Spleen (tissue), 11 donors: ENCODE measurements at regions not wholly inside any gene's neighbourhood (a gene's known extent, or its start where the extent isn't known, plus 50 kb on each side); places are given as distances from the start of the nearest gene placed in this dataset.
"Not testable (repeated sequence)": the region's sequence is repeated elsewhere in the genome, so short reads cannot be mapped to it uniquely, and the experiment has no call there.

Experiments
- DNase-seq: peaks from one replicate; pipeline ENCODE4 v3.0.0-alpha.2; 2020
- H3K27ac ChIP-seq, 8 donors: fragments of 200-600 bp; sonication (generic) in 7 of 8; 1 replicate in 4 of 8; 2 replicates in 4 of 8; pipeline versions ENCODE4 v1.5.0 to v1.8.0; 2016 to 2021; ENCODE audit warnings: inconsistent platforms in 4 of 8, mild to moderate bottlenecking in 4 of 8, moderate library complexity in 1 of 8
- H3K27me3 ChIP-seq, 7 donors: fragments of 200-600 bp; sonication (generic) in 6 of 7; replicated peaks in 1 of 7; 1 replicate in 4 of 7; 2 replicates in 3 of 7; pipeline versions ENCODE4 v1.5.0 to v1.8.0; 2016 to 2021; ENCODE audit warnings: inconsistent platforms in 3 of 7, mild to moderate bottlenecking in 1 of 7
- H3K36me3 ChIP-seq, 6 donors: fragments of 200-600 bp; sonication (generic) in 5 of 6; 1 replicate in 4 of 6; 2 replicates in 2 of 6; pipeline versions ENCODE4 v1.5.0 to v1.8.0; 2016 to 2021; ENCODE audit warnings: inconsistent platforms in 2 of 6
- H3K4me1 ChIP-seq, 6 donors: fragments of 200-600 bp; sonication (generic) in 5 of 6; 1 replicate in 3 of 6; 2 replicates in 3 of 6; pipeline versions ENCODE4 v1.5.0 to v1.8.0; 2016 to 2021; ENCODE audit warnings: inconsistent platforms in 3 of 6
- H3K4me3 ChIP-seq, 8 donors: fragments of 200-600 bp; sonication (generic) in 7 of 8; 1 replicate in 4 of 8; 2 replicates in 4 of 8; pipeline versions ENCODE4 v1.5.0 to v1.8.0; 2016 to 2021; ENCODE audit warnings: inconsistent platforms in 4 of 8, mild to moderate bottlenecking in 4 of 8, moderate library complexity in 2 of 8
- H3K9me3 ChIP-seq, 8 donors: fragments of 200-600 bp; sonication (generic) in 7 of 8; 1 replicate in 4 of 8; 2 replicates in 4 of 8; pipeline versions ENCODE4 v1.5.0 to v1.8.0; 2016 to 2021; ENCODE audit warnings: inconsistent platforms in 4 of 8
- POLR2A ChIP-seq, 3 donors: fragments of 450-650 bp; IDR thresholded peaks; one replicate each; pipeline ENCODE4 v1.5.1; 2017; ENCODE audit warnings: antibody characterized with exemption in 3 of 3, mild to moderate bottlenecking in 1 of 3
- POLR2AphosphoS5 ChIP-seq, 3 donors: sonication (generic); formaldehyde crosslinking; IDR thresholded peaks; one replicate each; pipeline ENCODE4 v1.5.1; 2017; ENCODE audit warnings: antibody characterized with exemption in 3 of 3
- WGBS, 5 donors: extraction: QIAGEN DNeasy Blood & Tissue Kit in 3 of 5; methylation state at CpG; one replicate each; pipeline versions ENCODE4 v1.1.5 to v1.1.7; 2013 to 2018; 5-methylcytosine and 5-hydroxymethylcytosine counted together
- intact Hi-C: fragments of 100-400 bp; cut with DNase I; formaldehyde crosslinking; loops from one replicate; pipeline ENCODE4 v1.15.0; 2023; ENCODE audit warnings: low total_unique reads
- TF ChIP-seq, protein P1 (sequence below), 11 experiments: fragments of 200-600 bp in 7 of 11; fragments of 450-650 bp in 4 of 11; sonication (generic) in 4 of 11; IDR thresholded peaks in 8 of 11; conservative IDR thresholded peaks in 3 of 11; 1 replicate in 7 of 11; 2 replicates in 4 of 11; pipeline versions ENCODE4 v1.4.0 to v1.8.0; 2016 to 2021; ENCODE audit warnings: antibody characterized with exemption in 11 of 11, inconsistent platforms in 4 of 11, mild to moderate bottlenecking in 1 of 11
- donor health status: healthy with polysubstance abuse.
- donor health status: DM: no; HTN: no; CAD: no; lungs with moderate emphysema.
- donor health status: DM: no; HTN: no; CAD: no.
- donor health status: Bipolar disorder and iron deficiency.
- donor health status: healthy.
- donor health status: DM: no; HTN: no; CAD: no.
- donor health status: DM: yes; HTN: yes; CAD: no.

DNA sequence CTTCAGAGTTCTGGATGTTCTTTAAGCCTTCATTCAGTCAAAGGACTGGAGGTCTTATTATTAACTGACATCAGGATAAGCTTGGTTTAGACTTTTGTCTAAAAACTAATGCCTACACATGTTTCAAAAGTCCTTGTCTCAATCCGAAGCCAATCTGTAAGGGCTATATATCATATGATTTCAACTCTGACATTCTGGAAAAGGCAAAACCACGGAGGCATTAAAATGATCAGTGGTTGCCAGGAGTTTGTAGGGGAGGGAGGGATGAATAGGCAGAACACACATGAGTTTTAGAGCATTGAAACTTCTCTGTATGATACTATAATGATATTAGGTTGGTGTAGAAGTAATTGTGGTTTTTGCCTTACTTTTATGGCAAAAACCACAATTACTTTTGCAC, 1285.8 kb upstream of the CITED2 start:
- no peak for TF ChIP-seq POLR2A (IDR thresholded peaks at IDR 0.05)
- TF ChIP-seq, protein P1, sequence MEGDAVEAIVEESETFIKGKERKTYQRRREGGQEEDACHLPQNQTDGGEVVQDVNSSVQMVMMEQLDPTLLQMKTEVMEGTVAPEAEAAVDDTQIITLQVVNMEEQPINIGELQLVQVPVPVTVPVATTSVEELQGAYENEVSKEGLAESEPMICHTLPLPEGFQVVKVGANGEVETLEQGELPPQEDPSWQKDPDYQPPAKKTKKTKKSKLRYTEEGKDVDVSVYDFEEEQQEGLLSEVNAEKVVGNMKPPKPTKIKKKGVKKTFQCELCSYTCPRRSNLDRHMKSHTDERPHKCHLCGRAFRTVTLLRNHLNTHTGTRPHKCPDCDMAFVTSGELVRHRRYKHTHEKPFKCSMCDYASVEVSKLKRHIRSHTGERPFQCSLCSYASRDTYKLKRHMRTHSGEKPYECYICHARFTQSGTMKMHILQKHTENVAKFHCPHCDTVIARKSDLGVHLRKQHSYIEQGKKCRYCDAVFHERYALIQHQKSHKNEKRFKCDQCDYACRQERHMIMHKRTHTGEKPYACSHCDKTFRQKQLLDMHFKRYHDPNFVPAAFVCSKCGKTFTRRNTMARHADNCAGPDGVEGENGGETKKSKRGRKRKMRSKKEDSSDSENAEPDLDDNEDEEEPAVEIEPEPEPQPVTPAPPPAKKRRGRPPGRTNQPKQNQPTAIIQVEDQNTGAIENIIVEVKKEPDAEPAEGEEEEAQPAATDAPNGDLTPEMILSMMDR (IDR thresholded peaks at IDR 0.05 in 8 of 11, conservative IDR thresholded peaks at IDR 0.05 in 3 of 11): no peak
- TF ChIP-seq POLR2AphosphoS5 (IDR thresholded peaks at IDR 0.05): no peak
- DNase-seq: no peak
- WGBS, 5 donors: 24 to 42% (median 35%) methylated on average over 2 of the region's 2 CpGs

DNA sequence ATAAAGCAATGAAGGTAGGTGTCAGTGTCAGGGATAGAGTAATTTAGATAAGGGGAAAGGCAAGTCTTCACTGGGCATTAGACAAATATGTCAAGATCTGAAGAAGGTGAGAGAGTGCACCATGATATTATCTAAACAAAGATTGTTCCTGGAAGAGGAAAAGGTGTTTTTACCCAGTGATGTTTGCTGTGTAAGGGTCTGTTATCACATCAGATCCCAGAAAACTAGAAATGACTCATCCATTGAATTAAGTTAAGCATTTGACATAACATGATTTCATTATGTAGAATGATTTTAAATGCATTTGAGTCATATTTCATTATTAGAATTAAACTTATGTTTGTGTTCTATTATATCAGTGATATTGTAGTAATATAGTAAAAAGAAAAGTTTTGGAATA, 1279.5 kb upstream of the CITED2 start:
- H3K4me1 ChIP-seq: no peaks in the 10 kb centered on the region
- H3K9me3 ChIP-seq: peaks cover 0 to 1% (median 0%) of the 10 kb centered on the region in 8 donors
- H3K4me3 ChIP-seq: no peak overlapping the region
- H3K27me3 ChIP-seq: no peaks in the 10 kb centered on the region
- no peak overlapping the region for H3K27ac ChIP-seq
- TF ChIP-seq, protein P1 (IDR thresholded peaks at IDR 0.05 in 8 of 11, conservative IDR thresholded peaks at IDR 0.05 in 3 of 11): no peak
- TF ChIP-seq POLR2AphosphoS5 (IDR thresholded peaks at IDR 0.05) (no peak), POLR2A (IDR thresholded peaks at IDR 0.05) (no peak)
- no peaks in the 10 kb centered on the region for H3K36me3 ChIP-seq
- no peak for DNase-seq
- intact Hi-C loops: no loop called here

More for the DNA sequence above, 1285.8 kb upstream of the CITED2 start:
- H3K9me3 ChIP-seq: no peaks in the 10 kb centered on the region
- intact Hi-C loops: no loop called here
- no peaks in the 10 kb centered on the region for H3K36me3 ChIP-seq
- H3K27ac ChIP-seq: no peak overlapping the region
- H3K4me3 ChIP-seq: no peak overlapping the region
- no peaks in the 10 kb centered on the region for H3K27me3 ChIP-seq
- no peaks in the 10 kb centered on the region for H3K4me1 ChIP-seq

DNA sequence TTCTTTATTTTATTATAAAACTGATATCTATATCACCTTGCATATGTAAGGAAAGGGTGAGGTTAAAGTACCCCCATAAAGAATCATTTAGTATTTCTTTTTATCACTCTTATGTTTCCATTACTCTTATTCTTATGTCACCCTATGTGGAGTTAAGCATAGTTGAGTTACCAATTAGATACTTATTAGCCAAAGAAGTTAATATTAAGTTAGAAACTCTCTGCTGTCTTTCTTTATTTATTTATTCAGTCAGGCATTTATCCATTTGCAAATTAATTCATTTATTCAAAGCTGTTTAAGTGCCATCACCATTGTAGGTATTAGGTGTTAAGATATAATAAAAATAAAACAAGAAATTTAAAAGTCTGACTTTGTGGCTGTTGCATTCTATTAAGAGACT, 1279.1 kb upstream of the CITED2 start:
- DNase-seq: no peak
- Histone ChIP-seq H3K4me1 (no peaks in the 10 kb centered on the region), H3K9me3 (peaks cover 0 to 6% (median 0%) of the 10 kb centered on the region in 8 donors), H3K36me3 (no peaks in the 10 kb centered on the region), H3K4me3 (no peak overlapping the region), H3K27me3 (no peaks in the 10 kb centered on the region), H3K27ac (no peak overlapping the region)
- TF ChIP-seq, protein P1 (IDR thresholded peaks at IDR 0.05 in 8 of 11, conservative IDR thresholded peaks at IDR 0.05 in 3 of 11): no peak
- TF ChIP-seq POLR2AphosphoS5 (IDR thresholded peaks at IDR 0.05) (no peak), POLR2A (IDR thresholded peaks at IDR 0.05) (no peak)
- intact Hi-C loops: no loop called here

DNA sequence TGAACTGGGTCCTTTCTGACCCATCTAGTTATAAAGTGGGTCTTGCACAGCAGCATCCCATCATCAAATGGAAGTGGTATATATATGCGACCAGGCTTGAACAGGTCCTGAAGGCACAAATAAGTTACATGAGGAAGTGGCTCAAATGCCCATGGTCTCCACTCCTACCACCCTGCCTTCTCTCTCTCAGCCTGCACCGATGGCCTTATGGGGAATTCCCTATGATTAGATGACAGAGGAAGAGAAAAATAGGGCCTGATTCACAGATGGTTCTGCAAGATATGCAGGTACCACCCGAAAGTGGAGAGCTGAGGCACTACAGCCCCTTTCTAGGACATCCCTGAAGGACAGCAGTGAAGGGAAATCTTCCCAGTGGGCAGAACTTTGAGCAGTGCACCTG, 1275.1 kb upstream of the CITED2 start:
- intact Hi-C loops, H3K4me1 ChIP-seq, DNase-seq, H3K36me3 ChIP-seq, H3K4me3 ChIP-seq, H3K27ac ChIP-seq, H3K27me3 ChIP-seq: not testable (repeated sequence)
- WGBS, 5 donors: 78 to 88% (median 83%) methylated on average over 3 of the region's 3 CpGs
- peaks cover 0 to 27% (median 21%) of the 10 kb centered on the region in 8 donors for H3K9me3 ChIP-seq

DNA sequence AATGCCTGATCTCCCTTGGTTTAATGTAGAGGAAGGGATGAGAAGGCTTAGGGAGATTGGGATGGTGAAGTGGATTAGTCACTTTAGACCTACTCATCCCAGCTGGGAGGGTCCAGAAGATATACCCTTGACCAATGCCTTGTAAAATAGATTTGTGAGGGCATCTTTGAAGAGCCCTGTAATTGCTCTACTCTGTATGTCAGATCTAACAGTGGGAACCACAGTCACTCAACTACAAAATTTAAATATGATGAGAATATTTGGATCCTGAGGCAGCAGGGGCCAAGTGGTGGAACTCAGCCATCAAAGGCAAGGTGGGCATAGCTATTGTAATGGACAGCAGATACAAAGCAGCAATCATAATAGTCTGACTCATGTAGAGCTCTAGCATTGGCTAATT, 1272.9 kb upstream of the CITED2 start:
- H3K4me1 ChIP-seq, DNase-seq, intact Hi-C loops, H3K27me3 ChIP-seq, H3K27ac ChIP-seq, H3K4me3 ChIP-seq, H3K36me3 ChIP-seq: not testable (repeated sequence)
- H3K9me3 ChIP-seq: peaks cover 0 to 33% (median 23%) of the 10 kb centered on the region in 8 donors
